GM19438 (cell line): ENCODE measurements at regions not wholly inside any gene's neighbourhood (a gene's known extent, or its start where the extent isn't known, plus 50 kb on each side); places are given as distances from the start of the nearest gene placed in this dataset.
"Not testable (repeated sequence)": the region's sequence is repeated elsewhere in the genome, so short reads cannot be mapped to it uniquely, and the experiment has no call there.

Experiments used
- ATAC-seq: cut with Tn5 transposase; IDR thresholded peaks from one replicate; pipeline ENCODE4 v1.9.1; 2021; ENCODE audit warnings: low read depth; ENCODE audit not compliant: unreplicated experiment

- ATAC-seq = no peak
These were observed 76.4 kb upstream of the SLC4A7 start for GRCh38 chr3:27560484-27561056.

- ATAC-seq = no peak
These were observed 75.7 kb upstream of the SLC4A7 start for GRCh38 chr3:27559835-27560234.

- no peak for ATAC-seq
These were observed 75.2 kb upstream of the SLC4A7 start for GRCh38 chr3:27559381-27559780.

- no peak for ATAC-seq
These were observed 73.2 kb upstream of the SLC4A7 start for GRCh38 chr3:27557411-27557810.

- no peak for ATAC-seq
These were observed 72.7 kb upstream of the SLC4A7 start for GRCh38 chr3:27556887-27557286.

GRCh38 chr3:27554706-27555105, 70.5 kb upstream of the SLC4A7 start:
- ATAC-seq = no peak

- ATAC-seq = no peak
These were observed 69.8 kb upstream of the SLC4A7 start for GRCh38 chr3:27553886-27554540.

- not testable (repeated sequence) for ATAC-seq
These were observed 68.5 kb upstream of the SLC4A7 start for GRCh38 chr3:27552708-27553107.

GRCh38 chr3:27551413-27551812, 67.2 kb upstream of the SLC4A7 start:
- not testable (repeated sequence) for ATAC-seq

GRCh38 chr3:27545061-27545460, 60.9 kb upstream of the SLC4A7 start:
- no peak for ATAC-seq

GRCh38 chr3:27544372-27544865, 60.2 kb upstream of the SLC4A7 start:
- no peak for ATAC-seq

- no peak for ATAC-seq
These were observed 58.3 kb upstream of the SLC4A7 start for GRCh38 chr3:27542476-27542875.

GRCh38 chr3:27540231-27540630, 56.0 kb upstream of the SLC4A7 start:
- ATAC-seq = no peak

- no peak for ATAC-seq
These were observed 52.3 kb upstream of the SLC4A7 start for GRCh38 chr3:27536491-27536890.

GRCh38 chr3:27535809-27536392, 51.7 kb upstream of the SLC4A7 start:
- no peak for ATAC-seq

GRCh38 chr3:27533718-27534573, 49.8 kb upstream of the SLC4A7 start:
- peak; percentile 67 for ATAC-seq
